KMS-11 (cell line): ENCODE measurements at regions not wholly inside any gene's neighbourhood (a gene's known extent, or its start where the extent isn't known, plus 50 kb on each side); places are given as distances from the start of the nearest gene placed in this dataset.

ENCODE experiments used
- H2AFZ ChIP-seq: fragments of 200-600 bp; sonication (generic); 2 replicates; pipeline ENCODE4 v1.6.1; 2016; ENCODE audit warnings: antibody characterized with exemption, mixed run types, low read depth
- H3K27ac ChIP-seq: fragments of 200-600 bp; sonication (generic); 2 replicates; pipeline ENCODE4 v1.6.1; 2016; ENCODE audit warnings: mild to moderate bottlenecking, mixed run types
- H3K27me3 ChIP-seq: fragments of 200-600 bp; sonication (generic); 2 replicates; pipeline ENCODE4 v1.6.1; 2017; ENCODE audit warnings: mild to moderate bottlenecking, low read depth, mixed run types, moderate library complexity; ENCODE audit not compliant: insufficient read depth
- H3K36me3 ChIP-seq: fragments of 200-600 bp; sonication (generic); 2 replicates; pipeline ENCODE4 v1.6.1; 2017; ENCODE audit warnings: mild to moderate bottlenecking, mixed run types; ENCODE audit not compliant: insufficient read depth
- H3K4me1 ChIP-seq: fragments of 200-600 bp; sonication (generic); 2 replicates; pipeline ENCODE4 v1.6.1; 2016; ENCODE audit warnings: mild to moderate bottlenecking, low read depth, mixed run types; ENCODE audit not compliant: poor library complexity, severe bottlenecking
- H3K4me2 ChIP-seq: fragments of 200-600 bp; sonication (generic); 2 replicates; pipeline ENCODE4 v1.7.0; 2016; ENCODE audit warnings: mild to moderate bottlenecking, mixed run types
- H3K4me3 ChIP-seq: fragments of 200-600 bp; sonication (generic); IDR thresholded peaks from 2 replicates; pipeline ENCODE4 v1.6.1; 2017; ENCODE audit warnings: low read depth, low read length, mixed read lengths; ENCODE audit not compliant: insufficient read depth
- H3K79me2 ChIP-seq: fragments of 200-600 bp; sonication (generic); 2 replicates; pipeline ENCODE4 v1.6.1; 2016; ENCODE audit warnings: low read depth, mixed run types; ENCODE audit not compliant: insufficient read depth
- H3K9ac ChIP-seq: fragments of 200-600 bp; sonication (generic); 2 replicates; pipeline ENCODE4 v1.6.1; 2016; ENCODE audit warnings: mild to moderate bottlenecking, mixed run types
- H4K20me1 ChIP-seq: fragments of 200-600 bp; sonication (generic); 2 replicates; pipeline ENCODE4 v1.6.1; 2016; ENCODE audit warnings: mild to moderate bottlenecking, mixed run types; ENCODE audit not compliant: insufficient read depth
- CTCF ChIP-seq: fragments of 200-600 bp; sonication (generic); conservative IDR thresholded peaks from 2 replicates; pipeline ENCODE4 v1.6.1; 2017; ENCODE audit warnings: low read depth, mild to moderate bottlenecking, antibody characterized with exemption, low read length, moderate library complexity, mixed read lengths

DNA sequence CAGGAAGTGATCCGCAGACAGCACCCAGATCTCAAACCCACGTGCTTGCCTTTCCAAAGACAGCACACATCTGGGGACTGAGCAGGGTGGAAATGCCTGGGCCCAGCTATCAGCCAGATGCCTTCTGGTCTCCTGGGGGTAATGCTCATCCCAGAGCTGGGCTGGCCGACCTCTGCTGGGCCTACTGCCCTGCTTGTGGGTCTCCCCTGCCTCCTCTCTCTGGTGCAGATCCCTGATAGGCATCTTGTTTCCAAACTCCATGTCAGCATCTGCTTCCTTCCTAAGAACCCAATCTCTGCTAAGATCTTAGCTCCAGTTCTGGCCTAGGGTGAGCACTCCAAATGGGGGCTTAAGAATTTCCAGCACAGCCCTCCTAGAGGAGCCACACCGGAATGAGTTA, 1043.0 kb downstream of the VRK1 start:
- H3K27ac ChIP-seq, result no peak overlapping the region

DNA sequence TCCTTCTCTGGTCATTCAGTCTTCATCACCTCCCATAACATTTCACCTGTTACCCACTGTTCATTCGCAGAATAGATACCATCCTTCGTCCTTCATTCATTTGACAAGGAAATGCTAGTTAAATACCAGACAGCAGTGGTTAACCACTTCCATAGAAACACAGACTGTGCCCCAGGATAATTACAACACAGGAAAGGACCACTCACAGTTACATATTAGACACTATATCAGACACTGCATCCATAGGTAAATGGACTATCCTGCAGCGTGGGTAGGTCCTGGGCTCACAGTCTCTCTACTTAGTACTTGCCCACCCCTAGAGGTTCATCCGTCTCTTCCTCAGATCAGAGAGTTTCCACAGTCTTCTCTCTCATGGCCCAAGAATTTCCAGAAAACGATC, 1044.6 kb downstream of the VRK1 start:
- Histone ChIP-seq H3K9ac (no peak overlapping the region), H3K79me2 (no peaks in the 10 kb centered on the region), H3K27ac (no peak overlapping the region), H3K36me3 (no peaks in the 10 kb centered on the region), H3K4me1 (no peaks in the 10 kb centered on the region), H3K27me3 (no peaks in the 10 kb centered on the region), H2AFZ (no peak overlapping the region), H3K4me2 (no peak overlapping the region), H4K20me1 (no peaks in the 10 kb centered on the region), H3K4me3 (no peak overlapping the region)
- no peak for TF ChIP-seq CTCF

More for the DNA sequence above, 1043.0 kb downstream of the VRK1 start:
- no peak overlapping the region for H3K4me2 ChIP-seq
- no peaks in the 10 kb centered on the region for H3K36me3 ChIP-seq
- no peaks in the 10 kb centered on the region for H3K4me1 ChIP-seq
- H4K20me1 ChIP-seq, result no peaks in the 10 kb centered on the region
- H3K79me2 ChIP-seq, result no peaks in the 10 kb centered on the region
- H3K9ac ChIP-seq, result no peak overlapping the region
- no peak overlapping the region for H3K4me3 ChIP-seq
- no peak overlapping the region for H2AFZ ChIP-seq
- no peak for TF ChIP-seq CTCF
- H3K27me3 ChIP-seq, result no peaks in the 10 kb centered on the region

- no peak for TF ChIP-seq CTCF
- Histone ChIP-seq H3K4me2 (no peak overlapping the region), H3K4me1 (no peaks in the 10 kb centered on the region), H3K79me2 (no peaks in the 10 kb centered on the region), H2AFZ (no peak overlapping the region), H3K27ac (no peak overlapping the region), H3K27me3 (no peaks in the 10 kb centered on the region), H3K4me3 (no peak overlapping the region), H4K20me1 (no peaks in the 10 kb centered on the region), H3K36me3 (no peaks in the 10 kb centered on the region), H3K9ac (no peak overlapping the region)
These were observed 1045.9 kb downstream of the VRK1 start for GRCh38 chr14:97843066-97843465.

DNA sequence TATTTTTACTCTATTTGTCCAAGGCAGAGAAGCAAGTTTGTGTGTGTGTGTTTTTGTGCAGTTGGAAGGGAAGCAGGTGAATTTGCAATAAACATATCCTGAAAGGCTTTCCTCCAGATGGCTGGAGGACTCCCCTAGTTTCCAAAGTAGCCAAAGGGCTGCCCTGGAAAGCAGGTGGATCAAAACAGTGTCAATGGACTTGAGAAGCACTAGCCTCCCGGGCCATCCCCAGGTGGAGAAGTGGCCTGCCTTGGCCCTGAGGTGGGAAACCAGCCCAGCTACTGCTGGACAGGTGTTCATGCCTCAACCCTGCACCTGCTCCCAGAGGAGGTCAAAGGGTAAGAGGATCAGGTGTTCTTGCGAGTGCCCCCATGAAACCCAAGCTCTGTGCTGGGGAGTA, 1046.9 kb downstream of the VRK1 start:
- Histone ChIP-seq H3K9ac (no peak overlapping the region), H3K27me3 (no peaks in the 10 kb centered on the region), H3K4me2 (no peak overlapping the region), H3K36me3 (no peaks in the 10 kb centered on the region), H2AFZ (no peak overlapping the region), H4K20me1 (no peaks in the 10 kb centered on the region), H3K27ac (no peak overlapping the region), H3K79me2 (no peaks in the 10 kb centered on the region), H3K4me1 (no peaks in the 10 kb centered on the region), H3K4me3 (no peak overlapping the region)
- no peak for TF ChIP-seq CTCF

GRCh38 chr14:97846156-97846555, 1049.0 kb downstream of the VRK1 start:
- no peak for TF ChIP-seq CTCF
- Histone ChIP-seq H3K79me2 (no peaks in the 10 kb centered on the region), H3K9ac (no peak overlapping the region), H2AFZ (no peak overlapping the region), H3K36me3 (no peaks in the 10 kb centered on the region), H4K20me1 (no peaks in the 10 kb centered on the region), H3K4me2 (no peak overlapping the region), H3K27ac (no peak overlapping the region), H3K27me3 (no peaks in the 10 kb centered on the region), H3K4me1 (no peaks in the 10 kb centered on the region), H3K4me3 (no peak overlapping the region)
